Caco-2 (cell line): ENCODE measurements at regions not wholly inside any gene's neighbourhood (a gene's known extent, or its start where the extent isn't known, plus 50 kb on each side); places are given as distances from the start of the nearest gene placed in this dataset.

Source experiments
- BruUV-seq: library from RNA; stranded (reverse); fragments of 400-500 nt; replicated peaks from 2 replicates; lab custom pipeline; 2021; lab: Mats Ljungman, UMichigan
- CTCF ChIA-PET: fragments of 300-600 bp; sonication (Branson Sonifier 250); formaldehyde crosslinking; loops from one replicate; lab custom pipeline; 2022; ENCODE audit warnings: antibody characterized with exemption; lab: Charles Lee
- POLR2A ChIA-PET: fragments of 300-600 bp; sonication (Branson Sonifier 250); formaldehyde crosslinking; loops from one replicate; lab custom pipeline; 2022; ENCODE audit warnings: antibody characterized with exemption; lab: Charles Lee
- DNase-seq, 2 experiments: peaks; one replicate each; pipeline versions ENCODE4 v3.0.0 to v3.0.0-alpha.2; 2020 to 2022
- H3K27me3 ChIP-seq: replicated peaks from 2 replicates; pipeline ENCODE4 v1.6.0; 2011; ENCODE audit warnings: low read length; ENCODE audit not compliant: control insufficient read depth, insufficient read depth
- H3K36me3 ChIP-seq: 2 replicates; pipeline ENCODE4 v1.5.1; 2011; ENCODE audit warnings: low read length; ENCODE audit not compliant: control insufficient read depth, insufficient read depth
- H3K4me1 ChIP-seq: fragments of 250-450 bp; sonication (Bioruptor Pico); 2 replicates; pipeline ENCODE4 v1.5.1; 2020; ENCODE audit warnings: mild to moderate bottlenecking
- H3K4me3 ChIP-seq: 2 replicates; pipeline ENCODE4 v1.5.1; 2011; ENCODE audit warnings: low read depth, mild to moderate bottlenecking, control low read depth, low read length
- H3K9me3 ChIP-seq: fragments of 250-450 bp; sonication (Bioruptor Pico); 2 replicates; pipeline ENCODE4 v1.5.1; 2020; ENCODE audit warnings: mild to moderate bottlenecking, moderate library complexity
- H3K27ac Mint-ChIP-seq: one replicate; pipeline ENCODE4 v1.8.0; 2022; ENCODE audit warnings: mixed read lengths; ENCODE audit not compliant: unreplicated experiment
- H3K27me3 Mint-ChIP-seq: one replicate; pipeline ENCODE4 v1.8.0; 2022; ENCODE audit warnings: mixed read lengths; ENCODE audit not compliant: insufficient read depth, unreplicated experiment
- H3K36me3 Mint-ChIP-seq: one replicate; pipeline ENCODE4 v1.8.0; 2022; ENCODE audit warnings: mild to moderate bottlenecking, mixed read lengths; ENCODE audit not compliant: insufficient read depth, unreplicated experiment
- H3K4me1 Mint-ChIP-seq: one replicate; pipeline ENCODE4 v1.8.0; 2022; ENCODE audit warnings: low read depth, mixed read lengths; ENCODE audit not compliant: unreplicated experiment
- H3K4me3 Mint-ChIP-seq: one replicate; pipeline ENCODE4 v1.8.0; 2022; ENCODE audit warnings: mild to moderate bottlenecking, moderate library complexity, mixed read lengths; ENCODE audit not compliant: unreplicated experiment
- H3K9me3 Mint-ChIP-seq: one replicate; pipeline ENCODE4 v1.8.0; 2022; ENCODE audit warnings: mixed read lengths; ENCODE audit not compliant: unreplicated experiment
- CTCF ChIP-seq, 2 experiments: fragments of 200-600 bp in 1 of 2; IDR thresholded peaks; 1 replicate in 1 of 2; 2 replicates in 1 of 2; pipeline versions ENCODE4 v1.5.1 to v1.8.0; 2011 to 2022; ENCODE audit warnings: antibody characterized with exemption in 1 of 2, control low read depth in 1 of 2, inconsistent platforms in 1 of 2, low read depth in 1 of 2, low read length in 1 of 2, mild to moderate bottlenecking in 1 of 2, moderate library complexity in 1 of 2; ENCODE audit not compliant: insufficient read depth in 1 of 2, severe bottlenecking in 1 of 2, unreplicated experiment in 1 of 2
- intact Hi-C: fragments of 100-400 bp; cut with micrococcal nuclease; formaldehyde crosslinking; loops from one replicate; pipeline ENCODE4 v1.10.0; 2022; ENCODE audit not compliant: unreplicated experiment

GRCh38 chr6:129774697-129775447 is 64.9 kb upstream of the ARHGAP18 start:
- Mint-ChIP-seq H3K4me1 (no peaks in the 10 kb centered on the region), H3K36me3 (no peaks in the 10 kb centered on the region), H3K27ac (no peak overlapping the region), H3K9me3 (peaks cover 23% of the 10 kb centered on the region), H3K4me3 (peak overlapping the region; percentile 45), H3K27me3 (no peaks in the 10 kb centered on the region)
- ChIA-PET CTCF (interaction anchor here (0.6 to 1.2 kb wide), 5 partner anchors 11 to 1853 kb away, joined by 3 to 9 read pairs (median 4); no protein-coding TSS in a partner anchor), POLR2A (no interaction called here)
- peak; percentile 75 to 77 for DNase-seq
- BruUV-seq: no TSS peak
- H3K27me3 ChIP-seq: no peaks in the 10 kb centered on the region
- TF ChIP-seq CTCF (IDR thresholded peaks at IDR 0.05; ENCODE audit: insufficient read depth in 1 of 2, low read depth in 1 of 2, low read length in 1 of 2, severe bottlenecking in 1 of 2, unreplicated experiment in 1 of 2): peak; percentile 72 to 88
- peaks cover 10% of the 10 kb centered on the region for H3K9me3 ChIP-seq
- intact Hi-C loops: loop anchor here (1.0 kb wide), 1 partner anchor 177 kb away; no protein-coding TSS in a partner anchor
- no peak overlapping the region for H3K4me3 ChIP-seq
- peaks cover 9% of the 10 kb centered on the region for H3K4me1 ChIP-seq
- no peaks in the 10 kb centered on the region for H3K36me3 ChIP-seq

GRCh38 chr6:129773304-129773703 is 63.3 kb upstream of the ARHGAP18 start:
- peaks cover 11% of the 10 kb centered on the region for H3K4me1 ChIP-seq
- H3K36me3 ChIP-seq: no peaks in the 10 kb centered on the region
- peaks cover 8% of the 10 kb centered on the region for H3K9me3 Mint-ChIP-seq
- CTCF ChIA-PET: no interaction called here
- H3K27ac Mint-ChIP-seq: no peak overlapping the region
- H3K27me3 Mint-ChIP-seq: no peaks in the 10 kb centered on the region
- DNase-seq: no peak
- TF ChIP-seq CTCF (IDR thresholded peaks at IDR 0.05; ENCODE audit: insufficient read depth in 1 of 2, low read depth in 1 of 2, low read length in 1 of 2, severe bottlenecking in 1 of 2, unreplicated experiment in 1 of 2): no peak
- H3K9me3 ChIP-seq: no peaks in the 10 kb centered on the region
- no peaks in the 10 kb centered on the region for H3K36me3 Mint-ChIP-seq
- no peaks in the 10 kb centered on the region for H3K4me1 Mint-ChIP-seq
- H3K4me3 Mint-ChIP-seq: no peak overlapping the region
- no peak overlapping the region for H3K4me3 ChIP-seq
- no peaks in the 10 kb centered on the region for H3K27me3 ChIP-seq
- intact Hi-C loops: no loop called here
- BruUV-seq: no TSS peak
- POLR2A ChIA-PET: no interaction called here

GRCh38 chr6:129771678-129772077 is 61.7 kb upstream of the ARHGAP18 start:
- Mint-ChIP-seq H3K4me1 (no peaks in the 10 kb centered on the region), H3K36me3 (no peaks in the 10 kb centered on the region), H3K27ac (no peak overlapping the region), H3K4me3 (no peak overlapping the region), H3K27me3 (no peaks in the 10 kb centered on the region), H3K9me3 (no peaks in the 10 kb centered on the region)
- no peaks in the 10 kb centered on the region for H3K9me3 ChIP-seq
- DNase-seq: no peak
- intact Hi-C loops: no loop called here
- no peaks in the 10 kb centered on the region for H3K36me3 ChIP-seq
- ChIA-PET CTCF (no interaction called here), POLR2A (no interaction called here)
- no peak for TF ChIP-seq CTCF (IDR thresholded peaks at IDR 0.05; ENCODE audit: insufficient read depth in 1 of 2, low read depth in 1 of 2, low read length in 1 of 2, severe bottlenecking in 1 of 2, unreplicated experiment in 1 of 2)
- peaks cover 11% of the 10 kb centered on the region for H3K4me1 ChIP-seq
- H3K4me3 ChIP-seq: no peak overlapping the region
- BruUV-seq: no TSS peak
- no peaks in the 10 kb centered on the region for H3K27me3 ChIP-seq
